Bronchial epithelial cell (primary cell): ENCODE measurements at regions not wholly inside any gene's neighbourhood (a gene's known extent, or its start where the extent isn't known, plus 50 kb on each side); places are given as distances from the start of the nearest gene placed in this dataset.

ENCODE experiments used
- DNase-seq: peaks from one replicate; pipeline ENCODE4 v3.0.0-alpha.2; 2010; ENCODE audit warnings: low read depth
- FAIRE-seq: peaks from 2 replicates; lab custom pipeline; 2011; peaks lifted over from hg19 to GRCh38; lab: Jason Lieb, UNC
- H3K27me3 ChIP-seq: 2 replicates; pipeline ENCODE4 v1.5.1; 2011; ENCODE audit warnings: low read length; ENCODE audit not compliant: control insufficient read depth, insufficient read depth
- H3K36me3 ChIP-seq: 2 replicates; pipeline ENCODE4 v1.5.1; 2011; ENCODE audit warnings: low read length; ENCODE audit not compliant: control insufficient read depth, insufficient read depth
- H3K4me3 ChIP-seq: 2 replicates; pipeline ENCODE4 v1.5.1; 2011; ENCODE audit warnings: mild to moderate bottlenecking, low read depth, low read length, control low read depth
- TF ChIP-seq, protein P1 (sequence below): IDR thresholded peaks from 2 replicates; pipeline ENCODE4 v1.5.1; 2011; ENCODE audit warnings: mild to moderate bottlenecking, moderate library complexity, low read length, control low read depth, inconsistent platforms; ENCODE audit not compliant: insufficient read depth, severe bottlenecking

DNA sequence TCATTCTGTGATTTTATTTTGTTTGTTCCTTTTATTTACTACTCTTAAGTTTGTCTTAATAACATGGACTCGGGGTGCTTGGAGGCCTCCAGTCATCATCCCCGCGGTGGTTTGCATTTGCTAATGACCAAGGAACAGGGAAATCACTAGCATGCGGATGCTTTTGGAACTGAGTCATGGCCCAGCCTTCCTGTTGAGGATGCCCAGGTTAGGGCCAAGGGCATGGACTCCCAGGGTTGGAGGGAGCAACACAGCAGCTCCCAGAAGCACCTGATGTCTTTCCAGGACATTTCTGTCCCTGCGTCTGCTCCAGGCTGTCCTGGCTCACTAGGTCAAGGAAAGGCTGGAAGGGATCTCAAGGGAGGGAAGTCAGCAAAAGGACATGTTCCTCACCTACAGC is 423.7 kb upstream of the TSHZ3 start:
- no peaks in the 10 kb centered on the region for H3K27me3 ChIP-seq
- H3K4me3 ChIP-seq, result no peak overlapping the region
- FAIRE-seq (no peak), DNase-seq (no peak)
- TF ChIP-seq, protein P1, sequence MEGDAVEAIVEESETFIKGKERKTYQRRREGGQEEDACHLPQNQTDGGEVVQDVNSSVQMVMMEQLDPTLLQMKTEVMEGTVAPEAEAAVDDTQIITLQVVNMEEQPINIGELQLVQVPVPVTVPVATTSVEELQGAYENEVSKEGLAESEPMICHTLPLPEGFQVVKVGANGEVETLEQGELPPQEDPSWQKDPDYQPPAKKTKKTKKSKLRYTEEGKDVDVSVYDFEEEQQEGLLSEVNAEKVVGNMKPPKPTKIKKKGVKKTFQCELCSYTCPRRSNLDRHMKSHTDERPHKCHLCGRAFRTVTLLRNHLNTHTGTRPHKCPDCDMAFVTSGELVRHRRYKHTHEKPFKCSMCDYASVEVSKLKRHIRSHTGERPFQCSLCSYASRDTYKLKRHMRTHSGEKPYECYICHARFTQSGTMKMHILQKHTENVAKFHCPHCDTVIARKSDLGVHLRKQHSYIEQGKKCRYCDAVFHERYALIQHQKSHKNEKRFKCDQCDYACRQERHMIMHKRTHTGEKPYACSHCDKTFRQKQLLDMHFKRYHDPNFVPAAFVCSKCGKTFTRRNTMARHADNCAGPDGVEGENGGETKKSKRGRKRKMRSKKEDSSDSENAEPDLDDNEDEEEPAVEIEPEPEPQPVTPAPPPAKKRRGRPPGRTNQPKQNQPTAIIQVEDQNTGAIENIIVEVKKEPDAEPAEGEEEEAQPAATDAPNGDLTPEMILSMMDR, result no peak
- no peaks in the 10 kb centered on the region for H3K36me3 ChIP-seq

DNA sequence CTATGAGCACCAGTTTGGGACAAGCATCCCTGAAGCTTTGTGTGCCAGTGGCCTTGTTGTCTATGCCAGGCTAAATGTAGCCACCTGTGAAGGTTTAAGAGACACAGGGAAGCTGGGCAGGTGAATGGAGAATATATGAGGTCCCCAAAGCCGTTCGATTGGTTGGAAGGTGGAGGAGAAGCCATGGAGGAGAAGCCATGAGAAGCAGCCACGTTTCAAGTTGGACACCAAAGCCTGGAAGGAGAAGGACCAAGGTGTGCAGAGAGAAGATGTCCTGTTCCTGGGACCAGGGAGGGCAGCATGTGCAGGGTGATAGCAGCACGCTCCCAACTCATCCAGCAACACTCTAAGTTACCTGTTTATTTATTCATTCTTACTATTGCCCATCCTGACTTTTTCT is 432.3 kb upstream of the TSHZ3 start:
- FAIRE-seq (no peak), DNase-seq (no peak)
- no peaks in the 10 kb centered on the region for H3K36me3 ChIP-seq
- no peaks in the 10 kb centered on the region for H3K27me3 ChIP-seq
- H3K4me3 ChIP-seq, result no peak overlapping the region
- TF ChIP-seq, protein P1, result no peak

DNA sequence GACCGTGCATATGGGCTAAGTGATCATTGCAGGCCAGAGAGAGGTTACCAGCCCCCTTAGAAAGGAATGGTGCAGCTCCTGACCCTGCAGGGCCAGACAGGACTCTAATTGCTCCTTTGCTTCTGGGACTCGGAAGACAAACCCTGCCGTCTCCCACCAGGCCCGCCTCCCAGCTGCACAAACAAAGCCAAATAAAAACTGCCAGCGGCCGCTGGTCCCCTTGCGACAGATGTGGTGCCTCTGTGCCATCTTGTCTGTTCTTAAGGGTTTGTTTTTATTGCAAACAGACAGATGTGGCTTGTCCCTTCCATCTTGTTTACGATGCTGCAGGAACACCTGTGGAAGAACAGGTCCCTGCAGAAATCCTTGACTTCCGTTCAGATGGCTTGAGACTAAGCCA is 434.4 kb upstream of the TSHZ3 start:
- TF ChIP-seq, protein P1, result no peak
- no peak for FAIRE-seq
- Histone ChIP-seq H3K27me3 (no peaks in the 10 kb centered on the region), H3K36me3 (no peaks in the 10 kb centered on the region), H3K4me3 (no peak overlapping the region)
- no peak for DNase-seq

DNA sequence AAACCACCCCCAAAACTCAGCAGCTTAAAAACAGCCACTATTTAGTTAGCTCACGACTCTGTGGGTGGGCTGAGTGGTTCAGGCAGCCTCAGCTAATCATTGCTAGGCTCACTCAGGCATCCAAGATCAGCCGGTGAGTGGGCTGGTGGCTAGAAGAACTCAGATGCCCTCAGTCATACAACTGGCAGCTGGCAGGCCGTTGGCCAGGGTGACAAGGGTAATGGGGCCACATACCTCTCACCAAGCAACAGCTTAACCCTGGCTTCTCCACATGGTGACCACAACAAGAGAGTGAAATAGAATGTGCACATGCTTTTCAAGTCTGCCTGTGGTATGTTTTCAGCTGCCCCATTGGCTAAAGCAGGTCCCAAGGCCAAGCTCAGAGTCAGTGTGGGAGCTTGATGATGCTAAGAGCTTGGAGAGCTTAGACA is 435.4 kb upstream of the TSHZ3 start:
- TF ChIP-seq, protein P1, result no peak
- FAIRE-seq (no peak), DNase-seq (no peak)
- no peaks in the 10 kb centered on the region for H3K36me3 ChIP-seq
- no peaks in the 10 kb centered on the region for H3K27me3 ChIP-seq
- no peak overlapping the region for H3K4me3 ChIP-seq

DNA sequence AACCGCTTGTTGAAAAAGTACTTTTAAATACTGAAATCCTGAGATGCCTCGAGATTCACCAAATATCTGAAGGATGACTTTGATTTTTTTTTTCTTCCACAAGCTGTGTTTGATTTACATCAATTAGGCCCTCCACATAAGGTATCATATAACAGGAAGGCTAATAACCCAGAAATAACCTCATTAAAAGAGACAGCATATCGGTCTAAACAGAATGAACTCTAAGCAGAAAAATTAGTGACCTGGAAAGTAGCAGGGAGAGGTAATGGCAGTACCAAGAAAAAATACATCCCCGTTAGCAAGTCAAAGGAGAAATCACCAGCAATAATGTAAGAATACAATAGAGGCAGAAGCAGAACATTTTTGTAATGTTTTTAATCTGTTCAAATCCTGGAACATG is 452.4 kb upstream of the TSHZ3 start:
- Histone ChIP-seq H3K36me3 (no peaks in the 10 kb centered on the region), H3K27me3 (no peaks in the 10 kb centered on the region), H3K4me3 (no peak overlapping the region)
- TF ChIP-seq, protein P1, result no peak
- FAIRE-seq (no peak), DNase-seq (no peak)

DNA sequence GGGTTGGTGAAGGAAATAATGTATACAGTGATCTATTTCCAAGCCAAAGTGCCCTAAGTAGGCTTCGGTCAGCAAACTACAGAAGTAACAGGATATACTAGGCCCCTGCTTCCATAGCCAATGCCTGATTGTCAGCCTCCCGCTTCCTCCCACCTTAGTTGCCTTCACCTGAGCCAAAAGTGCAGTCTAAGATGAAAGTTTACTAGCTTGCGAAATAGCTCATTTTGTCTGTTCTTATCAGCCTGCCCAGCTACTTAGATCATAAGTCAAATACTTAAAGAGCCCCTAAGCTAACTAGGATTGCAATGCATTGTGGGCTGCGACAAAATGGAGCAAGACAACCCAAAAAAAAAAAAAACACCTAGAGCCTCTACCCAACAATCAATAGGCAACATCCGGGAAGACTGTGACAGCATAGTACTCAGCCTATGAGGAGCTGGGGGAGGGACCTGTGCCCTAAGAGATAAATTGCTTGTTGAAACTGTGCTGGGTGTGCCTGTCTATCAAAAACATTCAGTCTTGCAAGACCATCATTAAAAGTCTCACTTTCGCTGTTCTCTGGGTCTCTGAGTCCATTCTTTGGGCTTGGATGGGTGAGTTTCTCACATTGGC is 454.7 kb upstream of the TSHZ3 start:
- TF ChIP-seq, protein P1, result no peak
- FAIRE-seq (no peak), DNase-seq (no peak)
- Histone ChIP-seq H3K36me3 (no peaks in the 10 kb centered on the region), H3K4me3 (no peak overlapping the region), H3K27me3 (no peaks in the 10 kb centered on the region)
